Endothelial cell of umbilical vein (primary cell): ENCODE measurements at regions not wholly inside any gene's neighbourhood (a gene's known extent, or its start where the extent isn't known, plus 50 kb on each side); places are given as distances from the start of the nearest gene placed in this dataset.

Source experiments
- BruUV-seq: library from RNA; stranded (reverse); fragments of 400-500 nt; replicated peaks from 2 replicates; lab custom pipeline; 2021; lab: Mats Ljungman, UMichigan
- CTCF ChIA-PET: fragments of 300-600, 350-600 bp; sonication (Branson Sonifier 250); formaldehyde crosslinking; loops from one replicate; lab custom pipeline; 2021; ENCODE audit warnings: antibody characterized with exemption, inconsistent platforms; lab: Charles Lee
- POLR2A ChIA-PET: fragments of 300-600, 350-600 bp; sonication (Branson Sonifier 250); formaldehyde crosslinking; loops from one replicate; lab custom pipeline; 2021; ENCODE audit warnings: antibody characterized with exemption, inconsistent platforms; lab: Charles Lee
- DNase-seq: peaks from one replicate; pipeline ENCODE4 v3.0.0-alpha.2; 2011; ENCODE audit warnings: low read depth, low spot score
- FAIRE-seq: peaks from 2 replicates; lab custom pipeline; 2011; peaks lifted over from hg19 to GRCh38; lab: Jason Lieb, UNC
- H2AFZ ChIP-seq: 2 replicates; pipeline ENCODE4 v1.6.0; 2012; ENCODE audit warnings: low read depth, low read length, control low read depth, inconsistent platforms
- H3K27ac ChIP-seq: 2 replicates; pipeline ENCODE4 v1.5.1; 2011; ENCODE audit warnings: low read depth, mild to moderate bottlenecking, control low read depth, low read length, moderate library complexity; ENCODE audit not compliant: insufficient read depth
- H3K27me3 ChIP-seq, 2 experiments: 2 replicates each; pipeline versions ENCODE4 v1.6.0 to v1.6.1; 2011; ENCODE audit warnings: low read length in 2 of 2, mixed read lengths in 1 of 2; ENCODE audit not compliant: control insufficient read depth in 2 of 2, insufficient read depth in 2 of 2
- H3K36me3 ChIP-seq, 2 experiments: 2 replicates in 1 of 2; 3 replicates in 1 of 2; pipeline ENCODE4 v1.5.1; 2011; ENCODE audit warnings: low read length in 2 of 2, mild to moderate bottlenecking in 1 of 2, moderate library complexity in 1 of 2; ENCODE audit not compliant: control insufficient read depth in 2 of 2, insufficient read depth in 2 of 2; ENCODE audit errors: extremely low read depth in 1 of 2
- H3K4me1 ChIP-seq: 3 replicates; pipeline ENCODE4 v1.5.1; 2011; ENCODE audit warnings: mild to moderate bottlenecking, low read length; ENCODE audit not compliant: control insufficient read depth, insufficient read depth; ENCODE audit errors: extremely low read depth
- H3K4me2 ChIP-seq: 2 replicates; pipeline ENCODE4 v1.6.1; 2011; ENCODE audit warnings: low read length, control low read depth, mixed read lengths; ENCODE audit not compliant: insufficient read depth
- H3K4me3 ChIP-seq, 3 experiments: fragments of 200-600 bp in 1 of 3; sonication (generic), shearing (Covaris generic) in 1 of 3; replicated peaks in 1 of 3; 2 replicates each; pipeline ENCODE4 v1.5.1; 2011 to 2016; ENCODE audit warnings: control low read depth in 3 of 3, low read length in 3 of 3, mild to moderate bottlenecking in 2 of 3, inconsistent platforms in 1 of 3, low read depth in 1 of 3, moderate library complexity in 1 of 3; ENCODE audit not compliant: insufficient read depth in 1 of 3
- H3K79me2 ChIP-seq: 2 replicates; pipeline ENCODE4 v1.6.0; 2012; ENCODE audit warnings: low read length, inconsistent platforms; ENCODE audit not compliant: control insufficient read depth, insufficient read depth
- H3K9ac ChIP-seq: replicated peaks from 2 replicates; pipeline ENCODE3; 2011; ENCODE audit warnings: low read length, control low read depth; ENCODE audit not compliant: insufficient read depth; ENCODE audit errors: extremely low read depth
- H3K9me1 ChIP-seq: replicated peaks from 3 replicates; pipeline ENCODE4 v1.6.0; 2011; ENCODE audit warnings: mild to moderate bottlenecking, low read length; ENCODE audit not compliant: control insufficient read depth, insufficient read depth; ENCODE audit errors: extremely low read depth
- H3K9me3 ChIP-seq: replicated peaks from 2 replicates; pipeline ENCODE4 v1.5.1; 2012; ENCODE audit warnings: low read length, inconsistent platforms; ENCODE audit not compliant: control insufficient read depth, insufficient read depth
- H4K20me1 ChIP-seq: replicated peaks from 2 replicates; pipeline ENCODE3; 2011; ENCODE audit warnings: mild to moderate bottlenecking, low read length; ENCODE audit not compliant: control insufficient read depth, insufficient read depth; ENCODE audit errors: extremely low read depth
- EZH2 ChIP-seq: IDR thresholded peaks from 2 replicates; pipeline ENCODE4 v1.6.1; 2012; ENCODE audit warnings: borderline replicate concordance, low read depth, mild to moderate bottlenecking, moderate library complexity, low read length, inconsistent platforms; ENCODE audit not compliant: severe bottlenecking
- FOS ChIP-seq: IDR thresholded peaks from 2 replicates; pipeline ENCODE4 v1.6.1; 2011; ENCODE audit warnings: mild to moderate bottlenecking, low read length, moderate library complexity, borderline replicate concordance; ENCODE audit not compliant: insufficient read depth
- GATA2 ChIP-seq: IDR thresholded peaks from 2 replicates; pipeline ENCODE4 v1.7.0; 2011; ENCODE audit warnings: low read depth, mild to moderate bottlenecking, moderate library complexity, mixed read lengths, low read length; ENCODE audit not compliant: insufficient read length, insufficient read depth
- JUN ChIP-seq: IDR thresholded peaks from 2 replicates; pipeline ENCODE4 v1.6.1; 2011; ENCODE audit warnings: borderline replicate concordance, low read depth; ENCODE audit not compliant: insufficient read length, insufficient read depth
- MYC ChIP-seq: IDR thresholded peaks from one replicate; pipeline ENCODE4 v1.6.1; 2011; ENCODE audit warnings: mild to moderate bottlenecking, low read depth, low read length
- POLR2A ChIP-seq: IDR thresholded peaks from 2 replicates; pipeline ENCODE4 v1.6.1; 2012; ENCODE audit warnings: low read depth, mild to moderate bottlenecking, control low read depth, low read length
- dilution Hi-C: fragments of 300-500 bp; cut with MboI; formaldehyde crosslinking; loops from one replicate; pipeline ENCODE4 v1.15.0; 2019; ENCODE audit warnings: low sequenced_read_pairs; ENCODE audit not compliant: extremely low pct_ligation_motif_present
- intact Hi-C: fragments of 100-400 bp; cut with micrococcal nuclease; formaldehyde crosslinking; loops from one replicate; pipeline ENCODE4 v1.10.0; 2022
- TF ChIP-seq, protein P1 (sequence below): IDR thresholded peaks from 2 replicates; pipeline ENCODE4 v1.6.1; 2011; ENCODE audit not compliant: insufficient read depth, insufficient read length
- TF ChIP-seq, protein P2 (sequence below), 2 donors: IDR thresholded peaks; 1 replicate in 1 of 2; 2 replicates in 1 of 2; pipeline ENCODE4 v1.5.1; 2011; ENCODE audit warnings: low read length in 2 of 2, mild to moderate bottlenecking in 2 of 2, moderate library complexity in 2 of 2, control low read depth in 1 of 2, inconsistent platforms in 1 of 2, low read depth in 1 of 2; ENCODE audit not compliant: insufficient read depth in 1 of 2; ENCODE audit errors: extremely low read depth in 1 of 2

DNA sequence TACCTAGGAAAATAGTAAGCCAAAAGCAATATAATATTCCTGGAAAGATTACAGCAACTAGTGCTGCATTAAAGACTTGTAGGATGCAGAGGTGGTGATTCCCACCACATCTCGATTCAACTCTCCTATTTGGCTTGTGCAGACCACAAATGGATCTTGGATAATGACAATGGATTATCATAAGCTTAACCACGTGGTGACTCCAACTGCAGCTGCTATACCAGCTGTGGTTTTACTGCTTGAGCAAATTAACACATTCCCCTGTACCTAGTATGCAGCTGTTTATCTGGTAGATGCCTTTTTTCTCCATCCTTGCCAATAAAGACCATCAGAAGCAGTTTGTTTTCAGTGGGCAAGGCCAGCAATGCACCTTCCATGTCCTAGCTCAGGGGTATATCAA, 542.7 kb upstream of the ADGRL4 start:
- no peak for DNase-seq
- POLR2A ChIA-PET: no interaction called here

More for the DNA sequence above, 542.7 kb upstream of the ADGRL4 start:
- H3K36me3 ChIP-seq: no peaks in the 10 kb centered on the region
- no peak overlapping the region for H2AFZ ChIP-seq
- H3K27me3 ChIP-seq: no peaks in the 10 kb centered on the region
- H3K27ac ChIP-seq: no peak overlapping the region
- dilution Hi-C loops (no loop called here), intact Hi-C loops (no loop called here)
- FAIRE-seq: no peak
- H3K79me2 ChIP-seq: no peaks in the 10 kb centered on the region
- no peaks in the 10 kb centered on the region for H4K20me1 ChIP-seq
- TF ChIP-seq JUN: no peak
- no peak for TF ChIP-seq MYC
- no peak for TF ChIP-seq GATA2
- TF ChIP-seq, protein P1, sequence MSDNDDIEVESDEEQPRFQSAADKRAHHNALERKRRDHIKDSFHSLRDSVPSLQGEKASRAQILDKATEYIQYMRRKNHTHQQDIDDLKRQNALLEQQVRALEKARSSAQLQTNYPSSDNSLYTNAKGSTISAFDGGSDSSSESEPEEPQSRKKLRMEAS: no peak
- TF ChIP-seq POLR2A: no peak
- TF ChIP-seq EZH2: no peak
- TF ChIP-seq, protein P2, sequence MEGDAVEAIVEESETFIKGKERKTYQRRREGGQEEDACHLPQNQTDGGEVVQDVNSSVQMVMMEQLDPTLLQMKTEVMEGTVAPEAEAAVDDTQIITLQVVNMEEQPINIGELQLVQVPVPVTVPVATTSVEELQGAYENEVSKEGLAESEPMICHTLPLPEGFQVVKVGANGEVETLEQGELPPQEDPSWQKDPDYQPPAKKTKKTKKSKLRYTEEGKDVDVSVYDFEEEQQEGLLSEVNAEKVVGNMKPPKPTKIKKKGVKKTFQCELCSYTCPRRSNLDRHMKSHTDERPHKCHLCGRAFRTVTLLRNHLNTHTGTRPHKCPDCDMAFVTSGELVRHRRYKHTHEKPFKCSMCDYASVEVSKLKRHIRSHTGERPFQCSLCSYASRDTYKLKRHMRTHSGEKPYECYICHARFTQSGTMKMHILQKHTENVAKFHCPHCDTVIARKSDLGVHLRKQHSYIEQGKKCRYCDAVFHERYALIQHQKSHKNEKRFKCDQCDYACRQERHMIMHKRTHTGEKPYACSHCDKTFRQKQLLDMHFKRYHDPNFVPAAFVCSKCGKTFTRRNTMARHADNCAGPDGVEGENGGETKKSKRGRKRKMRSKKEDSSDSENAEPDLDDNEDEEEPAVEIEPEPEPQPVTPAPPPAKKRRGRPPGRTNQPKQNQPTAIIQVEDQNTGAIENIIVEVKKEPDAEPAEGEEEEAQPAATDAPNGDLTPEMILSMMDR (IDR thresholded peaks at IDR 0.05; ENCODE audit: extremely low read depth in 1 of 2, insufficient read depth in 1 of 2, low read depth in 1 of 2, low read length in 2 of 2): no peak
- no peak for TF ChIP-seq FOS
- H3K9me1 ChIP-seq: no peaks in the 10 kb centered on the region
- no TSS peak for BruUV-seq
- no peak overlapping the region for H3K9ac ChIP-seq
- H3K4me3 ChIP-seq: no peak overlapping the region
- no peaks in the 10 kb centered on the region for H3K9me3 ChIP-seq
- H3K4me1 ChIP-seq: no peaks in the 10 kb centered on the region
- no peak overlapping the region for H3K4me2 ChIP-seq
- CTCF ChIA-PET: no interaction called here
